ENCODE measurements at regions not wholly inside any gene's neighbourhood (a gene's known extent, or its start where the extent isn't known, plus 50 kb on each side); places are given as distances from the start of the nearest gene placed in this dataset.

DNA sequence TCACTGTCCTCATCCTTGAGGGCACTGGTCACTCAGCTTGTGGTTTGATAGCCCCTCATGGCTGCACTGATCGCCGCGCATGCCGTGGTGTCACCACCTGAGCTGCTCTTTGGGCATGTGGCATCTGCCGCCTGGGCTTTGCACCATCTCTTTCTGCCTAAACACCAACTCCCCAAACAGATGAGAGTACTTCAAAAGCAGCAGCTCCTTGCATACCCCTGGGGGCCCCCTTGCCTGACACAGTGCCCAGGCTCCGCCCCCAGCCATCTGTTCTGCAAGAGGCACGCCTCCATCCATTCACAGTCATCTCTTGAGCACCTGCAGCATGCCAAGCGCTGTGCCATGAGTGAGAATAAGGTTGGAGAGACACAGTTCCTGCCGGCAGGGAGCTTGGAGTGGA, 104.5 kb upstream of the B3GAT1 start:
- Histone ChIP-seq H3K4me1 (replicated peaks in 1 of 2) (no peaks in the 10 kb centered on the region), H3K27me3 (no peaks in the 10 kb centered on the region), H3K27ac (no peak overlapping the region), H3K4me3 (no peak overlapping the region), H3K9me3 (replicated peaks in 1 of 3) (no peaks in the 10 kb centered on the region), H3K36me3 (replicated peaks in 1 of 2) (no peaks in the 10 kb centered on the region)
- intact Hi-C loops (cut with DNase I), result no loop called here
- 50 to 79% (median 68%) methylated on average over 3 to 9 of the region's 9 CpGs for WGBS, 4 donors
- TF ChIP-seq POLR2A (IDR thresholded peaks at IDR 0.05) (no peak), CTCF (IDR thresholded peaks at IDR 0.05) (no peak)
- no peak for DNase-seq

- intact Hi-C loops (cut with DNase I), result no loop called here
- H3K4me1 ChIP-seq (replicated peaks in 1 of 2), result no peaks in the 10 kb centered on the region
- no peaks in the 10 kb centered on the region for H3K9me3 ChIP-seq (replicated peaks in 1 of 3)
- no peaks in the 10 kb centered on the region for H3K27me3 ChIP-seq
- no peak overlapping the region for H3K27ac ChIP-seq
- WGBS, 4 donors, result 73 to 83% (median 74%) methylated on average over 15 to 26 of the region's 26 CpGs
- no peak for TF ChIP-seq POLR2A (IDR thresholded peaks at IDR 0.05)
- TF ChIP-seq CTCF (IDR thresholded peaks at IDR 0.05), result no peak
- H3K4me3 ChIP-seq, result no peak overlapping the region
- H3K36me3 ChIP-seq (replicated peaks in 1 of 2), result no peaks in the 10 kb centered on the region
- DNase-seq, result peak in 2 of 7 donors; percentile 7 to 35
Observed at GRCh38 chr11:134515081-134515960, 103.3 kb upstream of the B3GAT1 start.

DNA sequence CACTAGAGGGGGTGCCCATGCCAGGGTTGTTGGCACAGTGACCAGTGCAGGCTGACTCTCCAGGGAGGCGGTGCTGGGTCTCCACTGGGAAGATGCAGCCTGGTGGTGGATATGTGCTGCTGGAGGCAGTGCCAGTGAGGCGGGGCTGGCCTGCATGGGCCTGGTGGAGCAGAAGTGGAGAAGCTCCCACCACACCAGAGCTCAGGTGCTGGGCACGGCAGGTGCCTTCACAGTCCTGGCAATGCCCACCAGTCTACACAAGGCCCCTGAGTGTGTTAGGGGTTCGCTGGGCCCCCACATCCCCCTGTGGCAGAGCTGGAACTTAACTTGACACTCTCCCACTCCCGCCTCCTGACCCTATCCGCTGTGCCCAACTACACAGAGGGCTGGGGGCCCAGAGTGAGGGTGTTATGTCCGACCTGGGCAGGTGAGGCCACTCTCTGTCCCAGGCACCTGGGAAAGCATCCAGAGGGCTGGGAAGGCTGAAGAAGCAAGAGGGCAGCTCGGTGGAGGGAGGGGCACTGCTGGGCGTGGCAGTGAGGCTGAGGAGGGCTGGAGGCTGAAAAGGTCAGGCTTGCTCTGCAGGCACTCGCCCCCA, 102.4 kb upstream of the B3GAT1 start:
- no peak overlapping the region for H3K4me3 ChIP-seq
- H3K36me3 ChIP-seq (replicated peaks in 1 of 2), result no peaks in the 10 kb centered on the region
- no peaks in the 10 kb centered on the region for H3K27me3 ChIP-seq
- DNase-seq, result peak in 3 of 7 donors; percentile 7 to 29 (median 8)
- no peak for TF ChIP-seq CTCF (IDR thresholded peaks at IDR 0.05)
- no peak for TF ChIP-seq POLR2A (IDR thresholded peaks at IDR 0.05)
- intact Hi-C loops (cut with DNase I), result no loop called here
- H3K27ac ChIP-seq, result no peak overlapping the region
- H3K4me1 ChIP-seq (replicated peaks in 1 of 2), result no peaks in the 10 kb centered on the region
- no peaks in the 10 kb centered on the region for H3K9me3 ChIP-seq (replicated peaks in 1 of 3)
- 53 to 79% (median 58%) methylated on average over 2 to 10 of the region's 10 CpGs for WGBS, 4 donors

GRCh38 chr11:134513585-134514120, 101.6 kb upstream of the B3GAT1 start:
- no peaks in the 10 kb centered on the region for H3K27me3 ChIP-seq
- H3K9me3 ChIP-seq (replicated peaks in 1 of 3), result no peaks in the 10 kb centered on the region
- peak in 1 of 7 donors; percentile 14 for DNase-seq

More at GRCh38 chr11:134513585-134514120, 101.6 kb upstream of the B3GAT1 start:
- H3K27ac ChIP-seq, result no peak overlapping the region
- intact Hi-C loops (cut with DNase I), result no loop called here
- H3K36me3 ChIP-seq (replicated peaks in 1 of 2), result no peaks in the 10 kb centered on the region
- no peak for TF ChIP-seq CTCF (IDR thresholded peaks at IDR 0.05)
- no peak for TF ChIP-seq POLR2A (IDR thresholded peaks at IDR 0.05)
- no peaks in the 10 kb centered on the region for H3K4me1 ChIP-seq (replicated peaks in 1 of 2)
- H3K4me3 ChIP-seq, result no peak overlapping the region
- WGBS, 4 donors, result 56 to 71% (median 65%) methylated on average over 11 to 18 of the region's 18 CpGs

All from adrenal gland (tissue), 9 donors.